ENCODE measurements at regions not wholly inside any gene's neighbourhood (a gene's known extent, or its start where the extent isn't known, plus 50 kb on each side); places are given as distances from the start of the nearest gene placed in this dataset.

- no peak overlapping the region for H3K27ac ChIP-seq (ENCODE audit: low read depth, low read length)
- no peaks in the 10 kb centered on the region for H3K9me3 ChIP-seq (ENCODE audit: low read depth, low read length)
- H3K27me3 ChIP-seq (ENCODE audit: insufficient read depth, low read length), result no peaks in the 10 kb centered on the region
- no peak overlapping the region for H3K4me2 ChIP-seq (ENCODE audit: insufficient read depth, low read length)
- no peaks in the 10 kb centered on the region for H4K20me1 ChIP-seq (ENCODE audit: insufficient read depth, low read length)
- no peak for DNase-seq (ENCODE audit: insufficient read length, low spot score, missing footprints)
- no peaks in the 10 kb centered on the region for H3K36me3 ChIP-seq (ENCODE audit: insufficient read depth, low read length)
- no peak overlapping the region for H3K4me3 ChIP-seq (ENCODE audit: insufficient read depth, low read length)
- no peaks in the 10 kb centered on the region for H3K79me2 ChIP-seq (ENCODE audit: insufficient read depth, low read length)
- TF ChIP-seq CTCF (IDR thresholded peaks at IDR 0.05; ENCODE audit: extremely low read depth, low read depth, low read length), result no peak
- peaks cover 18% of the 10 kb centered on the region for H3K4me1 ChIP-seq (ENCODE audit: insufficient read depth, low read length)
- H2AFZ ChIP-seq (ENCODE audit: low read length), result no peak overlapping the region
These were observed 112.5 kb upstream of the KL start for GRCh38 chr13:32903720-32904119.

GRCh38 chr13:32904266-32904665, 112.0 kb upstream of the KL start:
- no peaks in the 10 kb centered on the region for H3K9me3 ChIP-seq (ENCODE audit: low read depth, low read length)
- H4K20me1 ChIP-seq (ENCODE audit: insufficient read depth, low read length), result no peaks in the 10 kb centered on the region
- no peak overlapping the region for H3K4me3 ChIP-seq (ENCODE audit: insufficient read depth, low read length)
- H3K27me3 ChIP-seq (ENCODE audit: insufficient read depth, low read length), result no peaks in the 10 kb centered on the region
- no peak overlapping the region for H2AFZ ChIP-seq (ENCODE audit: low read length)
- no peaks in the 10 kb centered on the region for H3K79me2 ChIP-seq (ENCODE audit: insufficient read depth, low read length)
- TF ChIP-seq CTCF (IDR thresholded peaks at IDR 0.05; ENCODE audit: extremely low read depth, low read depth, low read length), result no peak
- no peak for DNase-seq (ENCODE audit: insufficient read length, low spot score, missing footprints)
- H3K27ac ChIP-seq (ENCODE audit: low read depth, low read length), result no peak overlapping the region
- peaks cover 18% of the 10 kb centered on the region for H3K4me1 ChIP-seq (ENCODE audit: insufficient read depth, low read length)
- no peaks in the 10 kb centered on the region for H3K36me3 ChIP-seq (ENCODE audit: insufficient read depth, low read length)
- H3K4me2 ChIP-seq (ENCODE audit: insufficient read depth, low read length), result no peak overlapping the region

GRCh38 chr13:32905063-32905863, 111.0 kb upstream of the KL start:
- Histone ChIP-seq H4K20me1 (ENCODE audit: insufficient read depth, low read length) (no peaks in the 10 kb centered on the region), H3K4me2 (ENCODE audit: insufficient read depth, low read length) (no peak overlapping the region), H3K79me2 (ENCODE audit: insufficient read depth, low read length) (no peaks in the 10 kb centered on the region), H3K36me3 (ENCODE audit: insufficient read depth, low read length) (no peaks in the 10 kb centered on the region), H3K4me3 (ENCODE audit: insufficient read depth, low read length) (no peak overlapping the region), H3K27me3 (ENCODE audit: insufficient read depth, low read length) (no peaks in the 10 kb centered on the region), H2AFZ (ENCODE audit: low read length) (no peak overlapping the region), H3K9me3 (ENCODE audit: low read depth, low read length) (no peaks in the 10 kb centered on the region), H3K4me1 (ENCODE audit: insufficient read depth, low read length) (peaks cover 18% of the 10 kb centered on the region), H3K27ac (ENCODE audit: low read depth, low read length) (no peak overlapping the region)
- DNase-seq (ENCODE audit: insufficient read length, low spot score, missing footprints), result no peak
- TF ChIP-seq CTCF (IDR thresholded peaks at IDR 0.05; ENCODE audit: extremely low read depth, low read depth, low read length), result no peak

- H3K79me2 ChIP-seq (ENCODE audit: insufficient read depth, low read length), result no peaks in the 10 kb centered on the region
- H3K4me3 ChIP-seq (ENCODE audit: insufficient read depth, low read length), result no peak overlapping the region
- no peak overlapping the region for H3K27ac ChIP-seq (ENCODE audit: low read depth, low read length)
- H3K4me1 ChIP-seq (ENCODE audit: insufficient read depth, low read length), result peaks cover 18% of the 10 kb centered on the region
- no peak for TF ChIP-seq CTCF (IDR thresholded peaks at IDR 0.05; ENCODE audit: extremely low read depth, low read depth, low read length)
- no peaks in the 10 kb centered on the region for H3K36me3 ChIP-seq (ENCODE audit: insufficient read depth, low read length)
- no peak overlapping the region for H2AFZ ChIP-seq (ENCODE audit: low read length)
- H3K9me3 ChIP-seq (ENCODE audit: low read depth, low read length), result no peaks in the 10 kb centered on the region
- no peak overlapping the region for H3K4me2 ChIP-seq (ENCODE audit: insufficient read depth, low read length)
- DNase-seq (ENCODE audit: insufficient read length, low spot score, missing footprints), result no peak
- no peaks in the 10 kb centered on the region for H3K27me3 ChIP-seq (ENCODE audit: insufficient read depth, low read length)
- H4K20me1 ChIP-seq (ENCODE audit: insufficient read depth, low read length), result no peaks in the 10 kb centered on the region
These were observed 110.4 kb upstream of the KL start for GRCh38 chr13:32905864-32906180.
